NCI-H2171 treated with DMSO at 0.1 percent for 48 hours (cell line): ENCODE measurements at regions not wholly inside any gene's neighbourhood (a gene's known extent, or its start where the extent isn't known, plus 50 kb on each side); places are given as distances from the start of the nearest gene placed in this dataset.

Experiments used
- DNase-seq: peaks from one replicate; lab custom pipeline; 2025; lab: John Stamatoyannopoulos, UW

- DNase-seq = no peak
Observed at GRCh38 chr4:24637173-24637572, 52.8 kb upstream of the DHX15 start.

GRCh38 chr4:24638396-24638875, 54.1 kb upstream of the DHX15 start:
- no peak for DNase-seq

- DNase-seq = no peak
Observed at GRCh38 chr4:24639714-24640113, 55.4 kb upstream of the DHX15 start.

- DNase-seq = peak; percentile 29
Observed at GRCh38 chr4:24640366-24640765, 56.0 kb upstream of the DHX15 start.

GRCh38 chr4:24642981-24643547, 58.7 kb upstream of the DHX15 start:
- DNase-seq = no peak

GRCh38 chr4:24643774-24644520, 59.6 kb upstream of the DHX15 start:
- no peak for DNase-seq

GRCh38 chr4:24644983-24645764, 60.8 kb upstream of the DHX15 start:
- no peak for DNase-seq

- no peak for DNase-seq
Observed at GRCh38 chr4:24645765-24646550, 61.6 kb upstream of the DHX15 start.

GRCh38 chr4:24646798-24647460, 62.6 kb upstream of the DHX15 start:
- DNase-seq = no peak

GRCh38 chr4:24650849-24651640, 66.7 kb upstream of the DHX15 start:
- no peak for DNase-seq

- no peak for DNase-seq
Observed at GRCh38 chr4:24655326-24655725, 71.0 kb upstream of the DHX15 start.

- no peak for DNase-seq
Observed at GRCh38 chr4:24655971-24656370, 71.6 kb upstream of the DHX15 start.

- no peak for DNase-seq
Observed at GRCh38 chr4:24656906-24657305, 72.6 kb upstream of the DHX15 start.

- DNase-seq = no peak
Observed at GRCh38 chr4:24657768-24658617, 73.6 kb upstream of the DHX15 start.

GRCh38 chr4:24659241-24659961, 75.0 kb upstream of the DHX15 start:
- DNase-seq = peak; percentile 75

- no peak for DNase-seq
Observed at GRCh38 chr4:24662056-24662455, 77.7 kb upstream of the DHX15 start.

- DNase-seq = no peak
Observed at GRCh38 chr4:24662542-24662941, 78.2 kb upstream of the DHX15 start.

- no peak for DNase-seq
Observed at GRCh38 chr4:24664956-24665355, 80.6 kb upstream of the DHX15 start.

- DNase-seq = no peak
Observed at GRCh38 chr4:24666316-24666715, 82.0 kb upstream of the DHX15 start.
